ENCODE measurements at regions not wholly inside any gene's neighbourhood (a gene's known extent, or its start where the extent isn't known, plus 50 kb on each side); places are given as distances from the start of the nearest gene placed in this dataset.

GRCh38 chr22:49044776-49045175 is 782.9 kb downstream of the BRD1 start:
- no peaks in the 10 kb centered on the region for H3K4me1 ChIP-seq (ENCODE audit: control insufficient read depth, insufficient read depth, low read length)
- no peak overlapping the region for H3K14ac ChIP-seq (replicated peaks; ENCODE audit: low read depth, low read length)
- no peak overlapping the region for H3K23ac ChIP-seq (ENCODE audit: low read depth, low read length)
- H3K4ac ChIP-seq (ENCODE audit: low read depth, low read length) = no peak overlapping the region
- in situ Hi-C loops (cut with MboI; ENCODE audit: low sequenced_read_pairs) = no loop called here
- no peak overlapping the region for H2BK15ac ChIP-seq (ENCODE audit: low read depth, low read length)
- no peak overlapping the region for H4K91ac ChIP-seq (ENCODE audit: insufficient read depth, low read depth, low read length)
- no peak overlapping the region for H2AFZ ChIP-seq (replicated peaks; ENCODE audit: low read length, poor library complexity)
- POLR2A ChIA-PET (ENCODE audit: unreplicated experiment) = no interaction called here
- no peaks in the 10 kb centered on the region for H3K36me3 ChIP-seq (ENCODE audit: control insufficient read depth, insufficient read depth, low read length)
- no peak overlapping the region for H4K5ac ChIP-seq (ENCODE audit: low read depth, low read length)
- no peak overlapping the region for H2BK5ac ChIP-seq (ENCODE audit: low read depth, low read length, poor library complexity, severe bottlenecking)
- no peak overlapping the region for H3K27ac ChIP-seq (ENCODE audit: insufficient read depth, low read length)
- H2AK5ac ChIP-seq (ENCODE audit: low read depth, low read length) = no peak overlapping the region
- H3K9ac ChIP-seq (ENCODE audit: low read depth, low read length) = no peak overlapping the region
- CTCF ChIA-PET = no interaction called here
- no peak overlapping the region for H3K18ac ChIP-seq (ENCODE audit: low read depth, low read length)
- no peak overlapping the region for H3K4me3 ChIP-seq (ENCODE audit: insufficient read depth, low read depth, low read length)
- H2BK120ac ChIP-seq (ENCODE audit: low read depth, low read length) = no peak overlapping the region
- no peak overlapping the region for H2AK9ac ChIP-seq (replicated peaks; ENCODE audit: low read depth, low read length, poor library complexity)
- no peak overlapping the region for H3K4me2 ChIP-seq (ENCODE audit: low read depth, low read length)
- DNase-seq = no peak
- H3K9me3 ChIP-seq (ENCODE audit: control insufficient read depth, insufficient read depth, low read length) = peaks cover 66% of the 10 kb centered on the region
- no peak for ATAC-seq (ENCODE audit: low read depth)
- intact Hi-C loops (cut with micrococcal nuclease) = no loop called here
- no peak for TF ChIP-seq MAZ (IDR thresholded peaks at IDR 0.05; ENCODE audit: borderline replicate concordance, low read depth, low read length)
- no peak for TF ChIP-seq RAD21 (IDR thresholded peaks at IDR 0.05; ENCODE audit: low read length)
- TF ChIP-seq FOS (IDR thresholded peaks at IDR 0.05; ENCODE audit: low read depth, low read length) = no peak
- no peak for TF ChIP-seq ELK1 (IDR thresholded peaks at IDR 0.05; ENCODE audit: borderline replicate concordance, low read depth, low read length)
- TF ChIP-seq POLR2A (IDR thresholded peaks at IDR 0.05; ENCODE audit: low read depth, low read length) = no peak
- TF ChIP-seq RCOR1 (IDR thresholded peaks at IDR 0.05; ENCODE audit: insufficient replicate concordance, low read length) = no peak
- no peak for TF ChIP-seq USF2 (IDR thresholded peaks at IDR 0.05; ENCODE audit: low read depth, low read length)
- no peak for TF ChIP-seq MAFK (IDR thresholded peaks at IDR 0.05; ENCODE audit: low read depth, low read length)
- no peaks in the 10 kb centered on the region for H3K9me1 ChIP-seq (ENCODE audit: insufficient read depth, low read length)
- no peak overlapping the region for H4K8ac ChIP-seq (ENCODE audit: low read depth in 2 of 2, low read length in 2 of 2)
- no TSS peak for BruUV-seq (replicated peaks)
- WGBS, 2 experiments (ENCODE audit: extremely low coverage in 2 of 2, insufficient read length in 1 of 2) = 80% methylated on average over 11 of the region's 12 CpGs; no CpG with 5 or more reads in 1 of the 2 experiments
- H3K79me1 ChIP-seq (ENCODE audit: low read depth in 1 of 2, low read length in 2 of 2) = no peaks in the 10 kb centered on the region
- H3K56ac ChIP-seq (ENCODE audit: extremely low read depth, insufficient read depth, low read length) = no peak overlapping the region
- no peak overlapping the region for H2BK20ac ChIP-seq (ENCODE audit: low read depth, low read length)
- no peaks in the 10 kb centered on the region for H4K20me1 ChIP-seq (ENCODE audit: insufficient read depth, low read length)
- no peaks in the 10 kb centered on the region for H3K27me3 ChIP-seq (ENCODE audit: control insufficient read depth, insufficient read depth, low read length)
- dilution Hi-C loops (cut with HindIII; ENCODE audit: low sequenced_read_pairs, unreplicated experiment) = no loop called here

Measured in IMR-90 (cell line).